Fibroblast of the aortic adventitia (primary cell): ENCODE measurements at regions not wholly inside any gene's neighbourhood (a gene's known extent, or its start where the extent isn't known, plus 50 kb on each side); places are given as distances from the start of the nearest gene placed in this dataset.

ENCODE experiments used
- DNase-seq: peaks from one replicate; pipeline ENCODE4 v3.0.0-alpha.2; 2010; ENCODE audit warnings: low read depth
- H3K4me3 ChIP-seq: 2 replicates; pipeline ENCODE4 v1.5.1; 2011; ENCODE audit warnings: low read depth, mild to moderate bottlenecking, control low read depth, low read length, moderate library complexity
- TF ChIP-seq, protein P1 (sequence below): IDR thresholded peaks from 2 replicates; pipeline ENCODE4 v1.5.1; 2011; ENCODE audit warnings: mild to moderate bottlenecking, low read length, control low read depth, inconsistent platforms; ENCODE audit not compliant: insufficient read depth

GRCh38 chr6:23642849-23643248 lies 483.2 kb upstream of the NRSN1 start:
- DNase-seq: no peak
- TF ChIP-seq, protein P1, sequence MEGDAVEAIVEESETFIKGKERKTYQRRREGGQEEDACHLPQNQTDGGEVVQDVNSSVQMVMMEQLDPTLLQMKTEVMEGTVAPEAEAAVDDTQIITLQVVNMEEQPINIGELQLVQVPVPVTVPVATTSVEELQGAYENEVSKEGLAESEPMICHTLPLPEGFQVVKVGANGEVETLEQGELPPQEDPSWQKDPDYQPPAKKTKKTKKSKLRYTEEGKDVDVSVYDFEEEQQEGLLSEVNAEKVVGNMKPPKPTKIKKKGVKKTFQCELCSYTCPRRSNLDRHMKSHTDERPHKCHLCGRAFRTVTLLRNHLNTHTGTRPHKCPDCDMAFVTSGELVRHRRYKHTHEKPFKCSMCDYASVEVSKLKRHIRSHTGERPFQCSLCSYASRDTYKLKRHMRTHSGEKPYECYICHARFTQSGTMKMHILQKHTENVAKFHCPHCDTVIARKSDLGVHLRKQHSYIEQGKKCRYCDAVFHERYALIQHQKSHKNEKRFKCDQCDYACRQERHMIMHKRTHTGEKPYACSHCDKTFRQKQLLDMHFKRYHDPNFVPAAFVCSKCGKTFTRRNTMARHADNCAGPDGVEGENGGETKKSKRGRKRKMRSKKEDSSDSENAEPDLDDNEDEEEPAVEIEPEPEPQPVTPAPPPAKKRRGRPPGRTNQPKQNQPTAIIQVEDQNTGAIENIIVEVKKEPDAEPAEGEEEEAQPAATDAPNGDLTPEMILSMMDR: no peak

DNA sequence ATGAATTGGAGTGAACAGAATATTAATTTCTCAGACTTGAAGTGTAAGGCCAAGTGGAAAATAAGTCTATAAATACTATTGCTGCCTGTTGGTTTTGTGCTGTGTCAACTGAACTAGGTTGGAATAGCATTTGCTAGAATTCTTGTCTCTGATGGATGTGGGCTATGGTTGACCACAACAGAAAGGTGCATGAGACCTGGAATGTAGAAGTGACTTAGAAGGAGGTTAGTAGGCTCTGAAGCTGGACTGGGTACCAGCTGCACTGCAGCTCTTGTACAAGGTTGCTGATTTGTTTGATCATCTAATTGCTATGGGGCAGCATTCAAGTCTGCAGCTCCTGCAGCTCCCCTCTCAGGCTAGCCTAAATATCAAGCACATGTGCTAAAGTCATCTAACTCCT lies 479.0 kb upstream of the NRSN1 start:
- no peak for DNase-seq

More at GRCh38 chr6:23642849-23643248, 483.2 kb upstream of the NRSN1 start:
- no peak overlapping the region for H3K4me3 ChIP-seq

DNA sequence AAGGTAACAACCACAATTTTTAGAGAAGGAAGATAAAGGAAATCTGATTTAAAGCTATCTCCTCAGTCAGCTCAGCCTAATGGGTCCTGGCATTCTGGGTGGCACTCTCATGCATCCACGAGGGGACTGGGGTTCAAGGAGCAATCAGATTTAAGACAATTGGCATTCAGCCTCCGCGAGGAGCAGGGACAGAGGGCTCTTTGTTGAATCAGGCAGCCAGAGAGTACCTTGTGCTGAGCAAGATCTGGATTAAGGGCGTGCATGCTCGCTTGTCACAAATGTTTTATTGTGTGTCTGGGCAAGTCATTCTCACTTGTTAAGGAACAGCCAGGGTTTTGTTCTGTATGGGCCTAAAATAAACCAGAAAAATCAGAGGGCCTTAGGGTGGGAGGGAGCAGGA lies 475.3 kb upstream of the NRSN1 start:
- no peak overlapping the region for H3K4me3 ChIP-seq
- TF ChIP-seq, protein P1: no peak
- DNase-seq: no peak

More for the DNA sequence above, 479.0 kb upstream of the NRSN1 start:
- no peak overlapping the region for H3K4me3 ChIP-seq
- TF ChIP-seq, protein P1: no peak

DNA sequence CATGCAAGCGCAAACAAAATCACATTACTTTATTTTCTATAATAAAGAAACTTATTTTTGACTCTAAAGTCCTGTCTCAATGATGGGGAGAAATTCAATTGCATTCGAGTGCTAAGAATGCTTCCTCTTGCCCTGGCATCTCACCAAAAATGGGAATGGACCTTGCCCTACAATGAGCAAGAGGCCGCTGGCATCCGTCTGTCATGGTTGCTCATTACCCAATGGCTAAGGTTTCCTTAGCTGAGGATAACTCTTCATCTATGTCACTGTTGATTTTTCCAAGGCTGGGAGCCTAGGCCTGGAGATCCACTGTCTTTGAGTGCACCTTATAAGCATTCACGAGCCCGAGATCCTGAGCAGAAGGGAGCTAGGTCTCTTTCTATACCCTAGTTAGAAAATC lies 471.3 kb upstream of the NRSN1 start:
- TF ChIP-seq, protein P1: no peak
- H3K4me3 ChIP-seq: no peak overlapping the region
- DNase-seq: no peak

GRCh38 chr6:23655525-23655924 lies 470.5 kb upstream of the NRSN1 start:
- no peak for DNase-seq
- TF ChIP-seq, protein P1: no peak
- no peak overlapping the region for H3K4me3 ChIP-seq

DNA sequence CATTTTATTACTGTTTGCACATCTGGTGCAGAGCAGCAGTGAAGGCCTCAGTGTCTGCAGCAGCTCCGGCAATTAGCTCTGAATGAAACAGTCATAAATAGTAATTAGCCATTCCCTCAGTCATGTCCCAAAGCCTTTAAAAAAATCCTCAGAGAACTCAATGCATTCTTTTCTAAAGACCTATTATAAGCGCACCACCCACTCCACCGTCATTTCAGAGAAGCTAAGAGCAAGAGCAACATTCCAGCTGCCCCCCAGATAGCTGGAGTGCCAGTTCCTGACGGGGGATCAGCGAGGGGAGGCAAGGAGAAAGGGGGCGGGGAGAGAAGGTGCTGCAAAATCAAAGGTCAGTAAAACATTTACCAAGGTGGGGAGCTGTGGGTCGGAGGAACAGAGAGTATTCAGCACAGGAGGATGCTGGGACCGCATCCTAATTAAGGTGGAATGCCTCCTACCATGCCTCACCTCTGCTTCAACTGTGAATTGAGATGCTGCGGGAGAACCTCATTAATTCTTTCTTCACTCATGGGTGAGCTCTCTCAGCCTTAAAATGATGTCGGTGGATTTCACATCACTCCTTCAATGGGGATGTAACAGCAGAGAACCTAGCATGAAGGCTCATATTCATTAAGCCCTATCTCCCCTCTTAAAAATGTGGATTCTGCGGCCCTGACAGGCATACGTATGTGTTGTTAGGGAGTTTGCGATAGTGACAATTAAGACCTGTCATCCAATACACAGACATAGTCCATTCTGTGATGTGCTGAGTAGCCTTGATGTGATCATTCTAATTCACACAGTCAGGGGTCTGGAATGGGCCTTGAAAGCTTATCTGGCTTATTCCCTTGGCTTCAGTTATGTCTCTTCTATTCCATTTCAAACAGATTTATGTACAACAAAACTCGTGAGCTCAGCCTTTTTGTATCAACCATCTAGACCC lies 469.5 kb upstream of the NRSN1 start:
- no peak for DNase-seq
- TF ChIP-seq, protein P1: no peak
- H3K4me3 ChIP-seq: no peak overlapping the region
